Activated CD8-positive, alpha-beta T cell treated with anti-CD3 and anti-CD28 coated beads for 36 hours (primary cell): ENCODE measurements at regions not wholly inside any gene's neighbourhood (a gene's known extent, or its start where the extent isn't known, plus 50 kb on each side); places are given as distances from the start of the nearest gene placed in this dataset.

ENCODE experiments used
- ATAC-seq: fragments of 200-7000 bp; cut with Tn5 transposase; one replicate; pipeline ENCODE4 v1.10.0; 2021; ENCODE audit warnings: mild to moderate bottlenecking, moderate library complexity
- CTCF ChIA-PET: fragments of 350-600 bp; sonication (Branson Sonifier 250); formaldehyde crosslinking; loops from one replicate; lab custom pipeline; 2021; ENCODE audit warnings: antibody characterized with exemption; lab: Charles Lee
- POLR2A ChIA-PET: fragments of 350-600 bp; sonication (Branson Sonifier 250); formaldehyde crosslinking; loops from one replicate; lab custom pipeline; 2021; ENCODE audit warnings: antibody characterized with exemption; lab: Charles Lee
- DNase-seq: peaks from one replicate; pipeline ENCODE4 v3.0.0-alpha.2; 2020
- H3K27ac Mint-ChIP-seq: one replicate; pipeline ENCODE4 v1.8.0; 2021; ENCODE audit warnings: mild to moderate bottlenecking, mixed read lengths
- H3K27me3 Mint-ChIP-seq: one replicate; pipeline ENCODE4 v1.8.0; 2021; ENCODE audit warnings: mixed read lengths
- H3K36me3 Mint-ChIP-seq: one replicate; pipeline ENCODE4 v1.8.0; 2021; ENCODE audit warnings: low read depth, mixed read lengths
- H3K4me1 Mint-ChIP-seq: one replicate; pipeline ENCODE4 v1.8.0; 2021; ENCODE audit warnings: low read depth, mixed read lengths
- H3K4me3 Mint-ChIP-seq: one replicate; pipeline ENCODE4 v1.8.0; 2021; ENCODE audit warnings: mild to moderate bottlenecking, moderate library complexity, mixed read lengths
- H3K9me3 Mint-ChIP-seq: one replicate; pipeline ENCODE4 v1.8.0; 2021; ENCODE audit warnings: mixed read lengths
- intact Hi-C: fragments of 100-400 bp; cut with micrococcal nuclease; formaldehyde crosslinking; loops from one replicate; pipeline ENCODE4 v1.10.0; 2022
- TF ChIP-seq, protein P1 (sequence below): fragments of 200-600 bp; IDR thresholded peaks from one replicate; pipeline ENCODE4 v1.8.0; 2022; ENCODE audit warnings: antibody characterized with exemption, mild to moderate bottlenecking

DNA sequence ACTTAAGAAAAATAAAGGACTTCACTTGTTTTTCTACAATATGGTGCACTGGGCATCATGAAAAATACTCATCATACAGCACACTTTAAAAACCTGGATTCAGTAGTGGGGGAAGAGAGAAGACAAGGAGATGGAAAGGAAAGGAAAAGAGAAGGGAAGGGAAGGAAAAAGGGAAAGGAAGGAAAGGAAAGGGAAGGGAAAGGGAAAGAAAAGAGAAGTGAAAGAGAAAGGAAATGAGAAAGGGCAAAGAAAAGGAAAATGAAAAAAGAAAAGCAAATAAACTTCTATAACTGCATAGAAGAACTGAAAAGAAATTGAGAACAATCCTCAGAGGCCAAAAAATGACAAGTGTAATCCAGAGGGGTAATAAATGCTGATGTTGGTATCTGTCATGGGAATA is 388.1 kb upstream of the PKDCC start:
- CTCF ChIA-PET = no interaction called here

DNA sequence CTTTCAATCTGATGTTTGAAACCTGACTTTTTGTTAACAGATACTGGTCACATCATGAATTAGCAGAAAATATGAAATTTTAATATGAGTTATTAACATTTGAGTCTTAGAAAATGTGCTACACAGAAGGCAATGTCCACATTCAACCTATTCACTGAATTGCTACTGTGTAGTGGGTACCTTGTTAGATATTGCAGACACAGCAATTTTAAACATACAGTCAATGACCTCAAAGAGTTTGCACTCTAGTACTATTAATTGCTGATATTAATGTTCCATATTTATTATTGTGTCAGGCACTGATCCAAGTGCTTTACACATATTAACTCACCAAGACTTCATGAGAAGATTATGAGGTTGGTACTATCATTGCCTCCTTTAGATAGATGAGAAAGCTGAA is 385.4 kb upstream of the PKDCC start:
- DNase-seq = no peak
- no peak for ATAC-seq
- Mint-ChIP-seq H3K27ac (no peak overlapping the region), H3K27me3 (no peaks in the 10 kb centered on the region), H3K4me1 (no peaks in the 10 kb centered on the region), H3K4me3 (no peak overlapping the region), H3K36me3 (no peaks in the 10 kb centered on the region), H3K9me3 (no peaks in the 10 kb centered on the region)
- ChIA-PET POLR2A (no interaction called here), CTCF (no interaction called here)
- intact Hi-C loops = no loop called here
- TF ChIP-seq, protein P1, sequence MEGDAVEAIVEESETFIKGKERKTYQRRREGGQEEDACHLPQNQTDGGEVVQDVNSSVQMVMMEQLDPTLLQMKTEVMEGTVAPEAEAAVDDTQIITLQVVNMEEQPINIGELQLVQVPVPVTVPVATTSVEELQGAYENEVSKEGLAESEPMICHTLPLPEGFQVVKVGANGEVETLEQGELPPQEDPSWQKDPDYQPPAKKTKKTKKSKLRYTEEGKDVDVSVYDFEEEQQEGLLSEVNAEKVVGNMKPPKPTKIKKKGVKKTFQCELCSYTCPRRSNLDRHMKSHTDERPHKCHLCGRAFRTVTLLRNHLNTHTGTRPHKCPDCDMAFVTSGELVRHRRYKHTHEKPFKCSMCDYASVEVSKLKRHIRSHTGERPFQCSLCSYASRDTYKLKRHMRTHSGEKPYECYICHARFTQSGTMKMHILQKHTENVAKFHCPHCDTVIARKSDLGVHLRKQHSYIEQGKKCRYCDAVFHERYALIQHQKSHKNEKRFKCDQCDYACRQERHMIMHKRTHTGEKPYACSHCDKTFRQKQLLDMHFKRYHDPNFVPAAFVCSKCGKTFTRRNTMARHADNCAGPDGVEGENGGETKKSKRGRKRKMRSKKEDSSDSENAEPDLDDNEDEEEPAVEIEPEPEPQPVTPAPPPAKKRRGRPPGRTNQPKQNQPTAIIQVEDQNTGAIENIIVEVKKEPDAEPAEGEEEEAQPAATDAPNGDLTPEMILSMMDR = no peak

More for the DNA sequence above, 388.1 kb upstream of the PKDCC start:
- no peaks in the 10 kb centered on the region for H3K9me3 Mint-ChIP-seq
- intact Hi-C loops = loop anchor here (10.0 kb wide), 1 partner anchor 65 kb away; no protein-coding TSS in a partner anchor
- H3K27me3 Mint-ChIP-seq = no peaks in the 10 kb centered on the region
- no peaks in the 10 kb centered on the region for H3K36me3 Mint-ChIP-seq
- no peaks in the 10 kb centered on the region for H3K4me1 Mint-ChIP-seq
- H3K27ac Mint-ChIP-seq = no peak overlapping the region
- POLR2A ChIA-PET = no interaction called here
- no peak for ATAC-seq
- no peak overlapping the region for H3K4me3 Mint-ChIP-seq
- DNase-seq = no peak
- TF ChIP-seq, protein P1 = no peak

DNA sequence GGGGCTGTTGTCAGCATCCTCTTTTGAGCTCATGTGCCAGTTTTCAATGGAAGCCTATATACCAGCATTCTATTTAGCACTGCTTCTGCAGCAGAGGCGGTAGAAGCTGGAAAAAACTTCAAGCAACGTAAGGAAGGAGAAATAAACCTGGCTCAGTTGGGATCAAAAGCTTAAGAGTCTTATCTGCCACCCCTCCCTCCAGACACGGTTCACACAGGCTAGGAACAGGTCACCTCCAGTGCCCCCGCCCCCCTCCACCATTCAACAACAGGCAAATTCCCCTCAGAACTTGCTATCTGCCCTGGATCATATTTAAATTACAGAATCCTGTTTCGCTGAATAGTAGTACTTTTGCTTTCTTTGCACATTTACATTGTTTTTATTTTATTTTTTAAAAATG is 384.8 kb upstream of the PKDCC start:
- TF ChIP-seq, protein P1 = no peak
- DNase-seq = no peak
- ChIA-PET POLR2A (no interaction called here), CTCF (no interaction called here)
- H3K4me3 Mint-ChIP-seq = no peak overlapping the region
- H3K9me3 Mint-ChIP-seq = no peaks in the 10 kb centered on the region
- H3K36me3 Mint-ChIP-seq = no peaks in the 10 kb centered on the region
- H3K4me1 Mint-ChIP-seq = no peaks in the 10 kb centered on the region
- no peak overlapping the region for H3K27ac Mint-ChIP-seq
- ATAC-seq = no peak
- no peaks in the 10 kb centered on the region for H3K27me3 Mint-ChIP-seq
- intact Hi-C loops = no loop called here

DNA sequence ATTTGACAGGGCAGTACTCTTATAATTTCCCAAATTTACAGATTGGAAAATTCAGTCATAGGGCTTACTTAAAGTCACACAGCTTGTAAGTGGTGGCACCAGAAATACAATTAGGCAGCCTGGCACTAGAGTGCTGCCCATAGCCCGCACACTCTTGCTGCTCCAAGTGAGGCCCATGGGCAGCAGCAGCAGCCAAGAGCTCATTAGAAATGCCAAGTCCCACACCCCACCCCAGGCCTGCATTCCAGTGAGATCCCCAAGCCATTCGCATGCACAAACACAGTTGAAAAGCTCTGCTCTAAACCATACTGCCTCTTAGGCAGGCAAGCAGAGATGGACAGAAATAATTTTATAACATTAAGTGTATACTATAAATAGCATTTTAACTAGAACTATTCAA is 379.3 kb upstream of the PKDCC start:
- no peak for DNase-seq
- Mint-ChIP-seq H3K36me3 (no peaks in the 10 kb centered on the region), H3K4me3 (no peak overlapping the region), H3K27ac (no peak overlapping the region), H3K27me3 (no peaks in the 10 kb centered on the region), H3K4me1 (no peaks in the 10 kb centered on the region), H3K9me3 (no peaks in the 10 kb centered on the region)
- ChIA-PET POLR2A (no interaction called here), CTCF (no interaction called here)
- TF ChIP-seq, protein P1 = no peak
- intact Hi-C loops = no loop called here
- ATAC-seq = no peak

DNA sequence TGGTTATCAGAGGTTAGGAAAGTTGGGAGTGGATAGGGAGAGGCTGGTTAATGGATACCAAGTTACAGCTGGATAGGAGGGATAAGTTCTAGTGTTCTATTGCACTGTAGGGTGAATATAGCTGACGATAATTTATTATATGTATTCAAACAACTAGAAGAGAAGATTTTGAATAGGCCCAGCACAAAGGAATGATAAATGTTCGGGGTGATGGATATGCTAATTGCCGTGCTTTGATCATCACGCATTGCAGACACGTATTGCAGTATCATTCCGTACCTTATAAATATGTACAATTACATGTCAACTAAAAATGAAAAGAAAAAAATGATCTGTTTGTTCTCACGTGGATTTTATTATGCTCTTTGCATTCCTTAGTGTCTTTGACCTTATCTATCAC is 369.2 kb upstream of the PKDCC start:
- no peak for DNase-seq
- TF ChIP-seq, protein P1 = no peak
- Mint-ChIP-seq H3K27ac (no peak overlapping the region), H3K9me3 (no peaks in the 10 kb centered on the region), H3K4me1 (no peaks in the 10 kb centered on the region), H3K27me3 (peaks cover 1% of the 10 kb centered on the region), H3K4me3 (no peak overlapping the region), H3K36me3 (no peaks in the 10 kb centered on the region)
- CTCF ChIA-PET = no interaction called here
- no peak for ATAC-seq
- intact Hi-C loops = no loop called here
- POLR2A ChIA-PET = no interaction called here
